GM23248 (cell line): ENCODE measurements at regions not wholly inside any gene's neighbourhood (a gene's known extent, or its start where the extent isn't known, plus 50 kb on each side); places are given as distances from the start of the nearest gene placed in this dataset.

Experiments
- EZH2 ChIP-seq: fragments of 200-600 bp; sonication (generic); IDR thresholded peaks from 2 replicates; pipeline ENCODE4 v1.6.1; 2018; ENCODE audit warnings: antibody characterized with exemption, mild to moderate bottlenecking; ENCODE audit not compliant: insufficient read depth, poor library complexity, severe bottlenecking
- EZH2phosphoT487 ChIP-seq: fragments of 200-600 bp; sonication (generic); IDR thresholded peaks from 2 replicates; pipeline ENCODE4 v1.6.1; 2018; ENCODE audit warnings: antibody characterized with exemption, moderate library complexity, mild to moderate bottlenecking, low read depth; ENCODE audit not compliant: insufficient read depth

GRCh38 chr13:80873589-80873988, 532.7 kb upstream of the SPRY2 start:
- no peak for TF ChIP-seq EZH2
- TF ChIP-seq EZH2phosphoT487: no peak
